Adipocyte (in vitro differentiated cells): ENCODE measurements at regions not wholly inside any gene's neighbourhood (a gene's known extent, or its start where the extent isn't known, plus 50 kb on each side); places are given as distances from the start of the nearest gene placed in this dataset.
"Not testable (repeated sequence)": the region's sequence is repeated elsewhere in the genome, so short reads cannot be mapped to it uniquely, and the experiment has no call there.

Experiments used
- DNase-seq: peaks from one replicate; pipeline ENCODE4 v3.0.0-alpha.2; 2015; ENCODE audit warnings: low read depth
- H3K27me3 ChIP-seq: replicated peaks from 2 replicates; pipeline ENCODE4 v1.7.0; 2013; ENCODE audit warnings: mild to moderate bottlenecking, low read length, moderate library complexity; ENCODE audit not compliant: control insufficient read depth, insufficient read depth
- H3K36me3 ChIP-seq: 2 replicates; pipeline ENCODE4 v1.7.0; 2013; ENCODE audit warnings: low read length, mild to moderate bottlenecking, moderate library complexity; ENCODE audit not compliant: control insufficient read depth, insufficient read depth, severe bottlenecking
- H3K4me1 ChIP-seq: 2 replicates; pipeline ENCODE4 v1.7.0; 2013; ENCODE audit warnings: mild to moderate bottlenecking, low read length, moderate library complexity; ENCODE audit not compliant: control insufficient read depth, insufficient read depth
- H3K4me3 ChIP-seq: 2 replicates; pipeline ENCODE4 v1.7.0; 2013; ENCODE audit warnings: mild to moderate bottlenecking, low read length, moderate library complexity
- H3K9ac ChIP-seq: 2 replicates; pipeline ENCODE4 v1.7.0; 2013; ENCODE audit warnings: mild to moderate bottlenecking, low read length, moderate library complexity
- H3K9me3 ChIP-seq: 2 replicates; pipeline ENCODE4 v1.7.0; 2013; ENCODE audit warnings: mild to moderate bottlenecking, low read length, moderate library complexity; ENCODE audit not compliant: control insufficient read depth

DNA sequence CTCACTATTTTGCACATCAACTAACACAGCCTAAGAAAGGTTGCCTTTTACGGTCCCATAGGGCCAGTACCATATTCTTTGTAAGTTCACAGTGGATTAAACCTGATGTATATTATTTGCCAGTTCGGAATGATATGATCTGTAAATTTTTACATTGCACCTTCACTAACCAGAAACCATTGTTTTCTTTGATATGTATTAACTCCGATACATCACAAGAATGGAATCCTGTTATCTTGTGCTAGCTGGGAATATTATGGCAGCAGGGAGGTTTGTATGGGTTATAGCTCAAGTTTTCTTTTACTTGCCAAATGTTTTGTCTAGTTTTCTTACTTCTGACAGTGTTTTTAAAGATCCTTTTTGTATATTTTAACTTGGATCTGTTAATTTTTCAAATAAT is 51.4 kb upstream of the S1PR1 start:
- no peaks in the 10 kb centered on the region for H3K36me3 ChIP-seq
- H3K4me1 ChIP-seq: peaks cover 8% of the 10 kb centered on the region
- no peak overlapping the region for H3K9ac ChIP-seq
- no peak overlapping the region for H3K4me3 ChIP-seq
- no peaks in the 10 kb centered on the region for H3K27me3 ChIP-seq
- no peaks in the 10 kb centered on the region for H3K9me3 ChIP-seq
- DNase-seq: peak; percentile 14

DNA sequence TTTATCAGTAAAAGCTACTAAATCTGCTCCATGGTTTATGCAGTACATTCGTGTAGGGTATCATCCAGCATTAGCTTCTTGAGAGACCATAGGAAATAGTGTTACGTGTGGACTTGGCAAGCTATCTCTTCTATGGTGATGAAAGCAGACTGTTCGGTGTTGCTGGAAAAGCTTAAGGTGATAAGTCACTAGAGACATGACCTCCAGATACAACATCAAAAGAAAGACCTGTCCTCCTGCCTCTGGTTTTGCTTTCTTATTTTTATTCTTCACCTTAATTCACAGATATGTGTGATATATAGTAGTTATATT is 53.5 kb upstream of the S1PR1 start:
- Histone ChIP-seq H3K9me3 (no peaks in the 10 kb centered on the region), H3K4me1 (peaks cover 3% of the 10 kb centered on the region), H3K36me3 (no peaks in the 10 kb centered on the region), H3K9ac (no peak overlapping the region), H3K4me3 (no peak overlapping the region), H3K27me3 (no peaks in the 10 kb centered on the region)
- DNase-seq: no peak

DNA sequence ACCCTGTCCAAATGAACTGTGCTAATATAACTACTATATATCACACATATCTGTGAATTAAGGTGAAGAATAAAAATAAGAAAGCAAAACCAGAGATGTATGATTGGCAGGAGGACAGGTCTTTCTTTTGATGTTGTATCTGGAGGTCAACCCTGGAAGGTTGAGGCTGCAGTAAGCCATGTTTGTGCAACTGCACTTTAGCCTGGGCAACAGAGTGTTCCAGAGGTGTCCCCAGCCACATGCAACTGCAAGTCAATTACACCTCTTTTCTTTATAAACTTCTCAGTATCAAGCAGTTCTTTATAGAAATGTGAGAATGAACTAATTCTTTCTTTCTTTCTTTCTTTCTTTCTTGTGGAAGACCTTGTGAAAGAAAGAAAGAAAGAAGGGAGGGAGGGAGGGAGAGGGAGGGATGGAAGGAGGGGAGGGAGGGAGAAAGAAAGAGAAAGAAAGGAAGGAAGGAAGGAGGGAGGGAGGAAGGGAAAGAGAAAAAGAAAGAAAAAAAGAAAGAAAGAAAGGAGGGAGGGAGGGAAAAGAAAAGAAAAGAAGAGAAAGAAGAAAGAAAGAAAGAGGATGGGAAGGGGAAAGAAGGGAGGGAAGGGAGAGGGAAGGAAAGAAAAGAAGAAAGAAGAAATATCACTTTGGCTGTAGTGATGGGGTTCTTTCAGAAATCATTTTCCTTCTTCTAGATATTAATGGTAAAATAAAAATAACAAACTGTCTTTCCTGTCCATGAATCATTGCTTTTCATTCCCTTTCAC is 54.0 kb upstream of the S1PR1 start:
- Histone ChIP-seq H3K4me3 (no peak overlapping the region), H3K36me3 (no peaks in the 10 kb centered on the region), H3K27me3 (no peaks in the 10 kb centered on the region), H3K9me3 (no peaks in the 10 kb centered on the region), H3K9ac (no peak overlapping the region), H3K4me1 (peaks cover 3% of the 10 kb centered on the region)
- DNase-seq: no peak

DNA sequence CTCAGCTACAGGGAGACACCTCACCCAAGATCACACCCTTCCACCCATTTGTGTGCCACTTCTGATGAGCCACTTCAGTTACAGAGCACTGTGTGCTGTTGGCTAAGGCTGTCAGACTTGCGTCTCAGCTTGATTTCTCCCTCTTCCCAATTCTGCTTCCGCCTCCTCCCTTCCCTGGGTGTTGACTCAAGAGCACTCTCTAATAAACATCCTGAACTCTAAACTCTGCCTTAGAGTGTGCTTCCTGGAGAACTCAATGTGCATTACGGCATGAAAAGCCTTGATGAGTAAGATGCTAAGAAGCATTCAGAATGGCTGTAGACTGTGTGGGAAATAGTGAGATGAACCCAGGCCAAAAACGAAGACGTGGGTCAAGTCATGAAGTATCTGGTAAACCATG is 54.9 kb upstream of the S1PR1 start:
- H3K4me1 ChIP-seq: no peaks in the 10 kb centered on the region
- H3K4me3 ChIP-seq: no peak overlapping the region
- H3K27me3 ChIP-seq: no peaks in the 10 kb centered on the region
- no peaks in the 10 kb centered on the region for H3K9me3 ChIP-seq
- DNase-seq: no peak
- H3K9ac ChIP-seq: no peak overlapping the region
- no peaks in the 10 kb centered on the region for H3K36me3 ChIP-seq

- Histone ChIP-seq H3K36me3 (no peaks in the 10 kb centered on the region), H3K4me1 (peaks cover 10% of the 10 kb centered on the region), H3K27me3 (no peaks in the 10 kb centered on the region), H3K9me3 (no peaks in the 10 kb centered on the region), H3K4me3 (no peak overlapping the region), H3K9ac (no peak overlapping the region)
- no peak for DNase-seq
Measured at GRCh38 chr1:101178688-101179491, 57.9 kb upstream of the S1PR1 start.

GRCh38 chr1:101178341-101178687 is 58.5 kb upstream of the S1PR1 start:
- H3K27me3 ChIP-seq: no peaks in the 10 kb centered on the region
- no peak for DNase-seq
- H3K9me3 ChIP-seq: no peaks in the 10 kb centered on the region
- H3K9ac ChIP-seq: no peak overlapping the region
- H3K36me3 ChIP-seq: no peaks in the 10 kb centered on the region
- peaks cover 10% of the 10 kb centered on the region for H3K4me1 ChIP-seq
- H3K4me3 ChIP-seq: no peak overlapping the region

- peak; percentile 15 for DNase-seq
- Histone ChIP-seq H3K9me3 (no peaks in the 10 kb centered on the region), H3K9ac (peak overlapping the region; percentile 5), H3K36me3 (no peaks in the 10 kb centered on the region), H3K27me3 (no peaks in the 10 kb centered on the region), H3K4me3 (no peak overlapping the region), H3K4me1 (peaks cover 10% of the 10 kb centered on the region)
Measured at GRCh38 chr1:101175886-101176285, 60.9 kb upstream of the S1PR1 start.

DNA sequence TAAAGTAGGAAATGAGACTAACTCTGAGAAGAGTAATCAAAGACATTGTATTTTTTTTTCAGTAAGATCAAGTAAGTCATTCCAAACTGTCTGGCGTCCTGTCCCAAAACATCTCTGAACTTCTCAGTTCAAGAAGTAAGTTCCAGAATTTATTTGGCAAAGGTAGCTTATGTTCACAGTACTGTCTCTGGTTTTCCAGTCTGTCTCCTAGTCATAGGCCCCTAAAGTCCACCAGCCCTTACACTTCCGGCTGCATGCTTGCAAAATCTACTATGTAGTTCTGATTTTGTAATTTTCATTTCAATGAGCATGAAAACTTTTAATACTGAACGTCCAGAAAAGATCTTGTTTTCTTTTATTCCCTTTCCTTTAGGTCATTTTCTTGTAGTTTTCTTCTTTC is 61.4 kb upstream of the S1PR1 start:
- Histone ChIP-seq H3K27me3 (no peaks in the 10 kb centered on the region), H3K36me3 (no peaks in the 10 kb centered on the region), H3K9ac (no peak overlapping the region), H3K4me3 (no peak overlapping the region), H3K9me3 (no peaks in the 10 kb centered on the region), H3K4me1 (peaks cover 10% of the 10 kb centered on the region)
- no peak for DNase-seq

DNA sequence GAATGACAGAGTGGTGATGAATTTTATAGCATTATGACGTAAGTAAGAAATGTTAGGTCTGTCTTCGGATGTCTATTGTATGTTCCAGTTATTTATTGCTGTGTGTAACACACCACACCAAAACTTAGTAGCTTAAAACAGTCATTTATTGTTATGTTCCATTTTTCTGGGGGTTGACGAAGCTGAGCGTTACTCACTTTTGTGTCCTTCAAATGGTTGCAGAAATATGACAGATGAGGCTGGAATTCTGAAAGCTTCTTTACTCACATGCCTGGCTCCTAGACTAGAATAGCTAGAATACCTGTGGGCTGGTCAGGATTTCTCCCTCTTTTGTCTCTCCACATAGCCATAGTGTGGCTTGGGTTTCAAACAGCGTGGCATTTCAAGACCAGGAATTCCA is 62.1 kb upstream of the S1PR1 start:
- H3K27me3 ChIP-seq: no peaks in the 10 kb centered on the region
- H3K9me3 ChIP-seq: no peaks in the 10 kb centered on the region
- peaks cover 10% of the 10 kb centered on the region for H3K4me1 ChIP-seq
- H3K9ac ChIP-seq: no peak overlapping the region
- no peaks in the 10 kb centered on the region for H3K36me3 ChIP-seq
- peak; percentile 72 for DNase-seq
- no peak overlapping the region for H3K4me3 ChIP-seq

- not testable (repeated sequence) for H3K9me3 ChIP-seq, H3K36me3 ChIP-seq, H3K9ac ChIP-seq, DNase-seq, H3K4me3 ChIP-seq, H3K27me3 ChIP-seq
- peaks cover 10% of the 10 kb centered on the region for H3K4me1 ChIP-seq
Measured at GRCh38 chr1:101174298-101174697, 62.5 kb upstream of the S1PR1 start.

DNA sequence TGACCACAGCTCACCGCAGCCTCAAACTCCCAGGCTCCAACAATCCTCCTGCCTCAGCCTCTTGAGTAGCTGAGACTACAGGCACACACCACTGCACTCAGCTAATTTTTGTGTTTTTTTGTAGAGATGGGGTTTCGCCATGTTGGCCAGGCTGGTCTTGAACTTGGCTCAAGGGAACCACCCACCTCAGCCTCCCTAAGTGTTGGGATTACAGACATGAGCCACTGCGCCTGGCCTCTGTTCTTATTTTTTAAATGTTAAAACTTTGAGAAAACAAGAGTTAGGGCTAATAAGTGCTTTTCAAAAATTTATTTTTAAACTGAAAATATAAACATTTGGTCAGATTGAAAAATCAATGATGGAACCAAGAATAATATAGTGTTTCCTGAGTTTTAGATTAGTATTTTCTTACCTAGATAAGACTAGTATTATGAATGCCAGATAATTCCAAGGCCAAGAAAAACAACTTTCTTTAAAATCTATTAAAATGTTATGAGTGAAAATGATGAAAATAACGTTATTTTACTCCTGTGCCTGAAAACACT is 66.2 kb upstream of the S1PR1 start:
- Histone ChIP-seq H3K9me3 (no peaks in the 10 kb centered on the region), H3K27me3 (no peaks in the 10 kb centered on the region), H3K4me3 (no peak overlapping the region), H3K9ac (no peak overlapping the region), H3K36me3 (no peaks in the 10 kb centered on the region), H3K4me1 (peaks cover 5% of the 10 kb centered on the region)
- no peak for DNase-seq
